ENCODE measurements at regions not wholly inside any gene's neighbourhood (a gene's known extent, or its start where the extent isn't known, plus 50 kb on each side); places are given as distances from the start of the nearest gene placed in this dataset.

- no TSS peak for BruUV-seq (replicated peaks)
- Histone ChIP-seq H3K27ac (ENCODE audit: low read depth, low read length, poor library complexity, severe bottlenecking) (no peak overlapping the region), H3K36me3 (ENCODE audit: insufficient read depth, low read length, poor library complexity, severe bottlenecking) (no peaks in the 10 kb centered on the region), H3K9me3 (ENCODE audit: low read depth, low read length, poor library complexity, severe bottlenecking) (no peaks in the 10 kb centered on the region), H3K4me1 (ENCODE audit: insufficient read depth, low read length, poor library complexity, severe bottlenecking) (no peaks in the 10 kb centered on the region), H3K27me3 (replicated peaks; ENCODE audit: insufficient read depth, low read depth, low read length, poor library complexity) (no peaks in the 10 kb centered on the region), H3K4me3 (ENCODE audit: low read depth, low read length, poor library complexity, severe bottlenecking) (no peak overlapping the region)
- ChIA-PET CTCF (no interaction called here), POLR2A (ENCODE audit: low non-redundant PET) (no interaction called here)
- TF ChIP-seq EZH2 (IDR thresholded peaks at IDR 0.05; ENCODE audit: borderline replicate concordance, low read depth, low read length, poor library complexity, severe bottlenecking) (no peak), CTCF (conservative IDR thresholded peaks at IDR 0.05; ENCODE audit: low read depth, low read length) (no peak)
- intact Hi-C loops (cut with micrococcal nuclease; ENCODE audit: unreplicated experiment), result no loop called here
- no peak for DNase-seq (ENCODE audit: low spot score)
Observed at GRCh38 chr4:178712486-178712885, 1270.2 kb upstream of the AGA start.

GRCh38 chr4:178738026-178738425 is 1295.8 kb upstream of the AGA start:
- BruUV-seq (replicated peaks), result no TSS peak
- CTCF ChIA-PET, result no interaction called here
- TF ChIP-seq EZH2 (IDR thresholded peaks at IDR 0.05; ENCODE audit: borderline replicate concordance, low read depth, low read length, poor library complexity, severe bottlenecking) (no peak), CTCF (conservative IDR thresholded peaks at IDR 0.05; ENCODE audit: low read depth, low read length) (no peak)
- H3K27ac ChIP-seq (ENCODE audit: low read depth, low read length, poor library complexity, severe bottlenecking), result no peak overlapping the region
- no peak for DNase-seq (ENCODE audit: low spot score)
- POLR2A ChIA-PET (ENCODE audit: low non-redundant PET), result no interaction called here
- H3K4me1 ChIP-seq (ENCODE audit: insufficient read depth, low read length, poor library complexity, severe bottlenecking), result no peaks in the 10 kb centered on the region
- peaks cover 13% of the 10 kb centered on the region for H3K27me3 ChIP-seq (replicated peaks; ENCODE audit: insufficient read depth, low read depth, low read length, poor library complexity)
- no peak overlapping the region for H3K4me3 ChIP-seq (ENCODE audit: low read depth, low read length, poor library complexity, severe bottlenecking)
- H3K9me3 ChIP-seq (ENCODE audit: low read depth, low read length, poor library complexity, severe bottlenecking), result no peaks in the 10 kb centered on the region
- intact Hi-C loops (cut with micrococcal nuclease; ENCODE audit: unreplicated experiment), result no loop called here
- no peaks in the 10 kb centered on the region for H3K36me3 ChIP-seq (ENCODE audit: insufficient read depth, low read length, poor library complexity, severe bottlenecking)

- no peaks in the 10 kb centered on the region for H3K9me3 ChIP-seq (ENCODE audit: low read depth, low read length, poor library complexity, severe bottlenecking)
- no peaks in the 10 kb centered on the region for H3K36me3 ChIP-seq (ENCODE audit: insufficient read depth, low read length, poor library complexity, severe bottlenecking)
- H3K27ac ChIP-seq (ENCODE audit: low read depth, low read length, poor library complexity, severe bottlenecking), result no peak overlapping the region
- no peak overlapping the region for H3K4me3 ChIP-seq (ENCODE audit: low read depth, low read length, poor library complexity, severe bottlenecking)
- ChIA-PET CTCF (no interaction called here), POLR2A (ENCODE audit: low non-redundant PET) (no interaction called here)
- TF ChIP-seq CTCF (conservative IDR thresholded peaks at IDR 0.05; ENCODE audit: low read depth, low read length) (no peak), EZH2 (IDR thresholded peaks at IDR 0.05; ENCODE audit: borderline replicate concordance, low read depth, low read length, poor library complexity, severe bottlenecking) (no peak)
- no peaks in the 10 kb centered on the region for H3K4me1 ChIP-seq (ENCODE audit: insufficient read depth, low read length, poor library complexity, severe bottlenecking)
- intact Hi-C loops (cut with micrococcal nuclease; ENCODE audit: unreplicated experiment), result no loop called here
- DNase-seq (ENCODE audit: low spot score), result no peak
- no TSS peak for BruUV-seq (replicated peaks)
- H3K27me3 ChIP-seq (replicated peaks; ENCODE audit: insufficient read depth, low read depth, low read length, poor library complexity), result peaks cover 4% of the 10 kb centered on the region
Observed at GRCh38 chr4:178745203-178745602, 1303.0 kb upstream of the AGA start.
